ENCODE measurements at regions not wholly inside any gene's neighbourhood (a gene's known extent, or its start where the extent isn't known, plus 50 kb on each side); places are given as distances from the start of the nearest gene placed in this dataset.

DNA sequence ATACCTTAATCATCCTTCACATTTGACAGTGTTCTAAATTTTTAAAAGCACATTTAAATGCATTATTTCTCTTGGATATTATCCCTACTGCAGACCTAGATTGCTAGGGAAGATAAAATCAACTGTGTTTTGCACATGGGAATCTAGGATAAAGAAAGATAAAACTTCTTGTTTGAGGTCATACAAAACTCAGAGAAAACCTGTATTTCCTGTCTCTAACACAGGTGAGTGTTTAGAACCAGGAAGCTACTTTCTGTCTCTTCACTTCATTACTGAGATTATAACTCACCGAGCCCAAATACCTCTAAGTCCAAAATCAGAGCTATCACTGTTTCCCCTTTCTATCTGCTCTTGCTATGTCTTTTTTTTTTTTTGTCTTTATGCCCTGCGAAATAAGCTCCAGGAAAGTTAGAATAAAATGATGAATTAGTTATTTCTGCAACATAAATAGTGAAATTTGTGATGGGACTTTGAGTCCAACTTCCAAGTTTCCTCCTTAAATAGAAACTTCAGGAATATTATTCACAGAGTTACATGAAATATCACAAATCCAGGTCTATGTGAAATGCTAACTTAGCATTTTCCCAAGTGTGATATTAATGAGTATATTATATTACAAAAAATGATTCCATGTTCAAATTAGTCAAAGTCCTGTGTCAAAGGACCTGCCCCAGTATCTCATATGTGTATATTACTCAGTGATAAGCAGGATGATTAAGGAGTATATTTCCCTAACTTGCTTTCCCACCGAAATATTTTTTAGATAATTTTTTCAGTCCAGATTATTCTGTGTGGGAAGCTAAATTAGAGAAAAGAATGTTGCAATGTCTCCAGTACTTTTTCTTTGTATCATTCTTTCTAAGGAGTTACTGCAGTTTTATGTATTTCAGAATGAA, 226.4 kb downstream of the PLA2G4A start:
- TF ChIP-seq, protein P1, sequence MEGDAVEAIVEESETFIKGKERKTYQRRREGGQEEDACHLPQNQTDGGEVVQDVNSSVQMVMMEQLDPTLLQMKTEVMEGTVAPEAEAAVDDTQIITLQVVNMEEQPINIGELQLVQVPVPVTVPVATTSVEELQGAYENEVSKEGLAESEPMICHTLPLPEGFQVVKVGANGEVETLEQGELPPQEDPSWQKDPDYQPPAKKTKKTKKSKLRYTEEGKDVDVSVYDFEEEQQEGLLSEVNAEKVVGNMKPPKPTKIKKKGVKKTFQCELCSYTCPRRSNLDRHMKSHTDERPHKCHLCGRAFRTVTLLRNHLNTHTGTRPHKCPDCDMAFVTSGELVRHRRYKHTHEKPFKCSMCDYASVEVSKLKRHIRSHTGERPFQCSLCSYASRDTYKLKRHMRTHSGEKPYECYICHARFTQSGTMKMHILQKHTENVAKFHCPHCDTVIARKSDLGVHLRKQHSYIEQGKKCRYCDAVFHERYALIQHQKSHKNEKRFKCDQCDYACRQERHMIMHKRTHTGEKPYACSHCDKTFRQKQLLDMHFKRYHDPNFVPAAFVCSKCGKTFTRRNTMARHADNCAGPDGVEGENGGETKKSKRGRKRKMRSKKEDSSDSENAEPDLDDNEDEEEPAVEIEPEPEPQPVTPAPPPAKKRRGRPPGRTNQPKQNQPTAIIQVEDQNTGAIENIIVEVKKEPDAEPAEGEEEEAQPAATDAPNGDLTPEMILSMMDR (IDR thresholded peaks at IDR 0.05), result no peak
- TF ChIP-seq POLR2A (IDR thresholded peaks at IDR 0.05), result no peak

All from body of pancreas (tissue), 4 donors.